Fibroblast of lung (primary cell): ENCODE measurements at regions not wholly inside any gene's neighbourhood (a gene's known extent, or its start where the extent isn't known, plus 50 kb on each side); places are given as distances from the start of the nearest gene placed in this dataset.

Source experiments
- DNase-seq, 2 donors: peaks; one replicate each; pipeline versions ENCODE4 v3.0.0 to v3.0.0-alpha.2; 2010; ENCODE audit warnings: low read depth in 2 of 2
- H2AFZ ChIP-seq: 2 replicates; pipeline ENCODE4 v1.5.1; 2012; ENCODE audit warnings: low read length, control low read depth, inconsistent platforms
- H3K27ac ChIP-seq: 2 replicates; pipeline ENCODE4 v1.5.1; 2011; ENCODE audit warnings: low read length, control low read depth; ENCODE audit not compliant: insufficient read depth
- H3K27me3 ChIP-seq: 2 replicates; pipeline ENCODE4 v1.5.1; 2011; ENCODE audit warnings: mild to moderate bottlenecking, low read length; ENCODE audit not compliant: control insufficient read depth, insufficient read depth
- H3K36me3 ChIP-seq: 2 replicates; pipeline ENCODE4 v1.5.1; 2011; ENCODE audit warnings: low read length; ENCODE audit not compliant: control insufficient read depth, insufficient read depth
- H3K4me1 ChIP-seq: 2 replicates; pipeline ENCODE4 v1.5.1; 2011; ENCODE audit warnings: low read length; ENCODE audit not compliant: control insufficient read depth, insufficient read depth; ENCODE audit errors: extremely low read depth
- H3K4me2 ChIP-seq: 2 replicates; pipeline ENCODE4 v1.5.1; 2011; ENCODE audit warnings: low read length, control low read depth; ENCODE audit not compliant: insufficient read depth; ENCODE audit errors: extremely low read depth
- H3K4me3 ChIP-seq, 4 experiments: fragments of 200-600 bp in 1 of 4; sonication (generic) in 1 of 4; replicated peaks in 1 of 4; 2 replicates each; pipeline ENCODE4 v1.5.1; 2011 to 2016; ENCODE audit warnings: low read length in 4 of 4, low read depth in 3 of 4, mild to moderate bottlenecking in 3 of 4, control low read depth in 2 of 4, inconsistent platforms in 1 of 4, mixed read lengths in 1 of 4; ENCODE audit not compliant: insufficient read depth in 1 of 4; ENCODE audit errors: control extremely low read depth in 1 of 4
- H3K79me2 ChIP-seq: 2 replicates; pipeline ENCODE4 v1.5.1; 2012; ENCODE audit warnings: mild to moderate bottlenecking, low read length, inconsistent platforms; ENCODE audit not compliant: control insufficient read depth, insufficient read depth
- H3K9ac ChIP-seq: 2 replicates; pipeline ENCODE4 v1.5.1; 2011; ENCODE audit warnings: mild to moderate bottlenecking, low read length, control low read depth; ENCODE audit not compliant: insufficient read depth
- H3K9me3 ChIP-seq: 2 replicates; pipeline ENCODE4 v1.5.1; 2012; ENCODE audit warnings: low read depth, low read length; ENCODE audit not compliant: control insufficient read depth, insufficient read depth
- H4K20me1 ChIP-seq: 2 replicates; pipeline ENCODE4 v1.5.1; 2011; ENCODE audit warnings: low read length; ENCODE audit not compliant: control insufficient read depth, insufficient read depth; ENCODE audit errors: extremely low read depth
- CTCF ChIP-seq, 2 donors: IDR thresholded peaks in 1 of 2; conservative IDR thresholded peaks in 1 of 2; 1 replicate in 1 of 2; 2 replicates in 1 of 2; pipeline ENCODE4 v1.5.1; 2011 to 2012; ENCODE audit warnings: low read length in 2 of 2, control low read depth in 1 of 2, inconsistent platforms in 1 of 2, low read depth in 1 of 2, mild to moderate bottlenecking in 1 of 2
- EZH2 ChIP-seq: IDR thresholded peaks from 2 replicates; pipeline ENCODE4 v1.5.1; 2012; ENCODE audit warnings: low read length, control low read depth, mild to moderate bottlenecking; ENCODE audit errors: missing control alignments

- H3K4me2 ChIP-seq: no peak overlapping the region
- H3K27me3 ChIP-seq: peaks cover 4% of the 10 kb centered on the region
- no peak overlapping the region for H3K27ac ChIP-seq
- H2AFZ ChIP-seq: no peak overlapping the region
- H3K4me3 ChIP-seq: no peak overlapping the region
- TF ChIP-seq CTCF (conservative IDR thresholded peaks at IDR 0.05 in 1 of 2, IDR thresholded peaks at IDR 0.05 in 1 of 2; ENCODE audit: low read depth in 1 of 2, low read length in 2 of 2) (no peak), EZH2 (no peak)
- H4K20me1 ChIP-seq: no peaks in the 10 kb centered on the region
- no peaks in the 10 kb centered on the region for H3K4me1 ChIP-seq
- no peaks in the 10 kb centered on the region for H3K9me3 ChIP-seq
- no peaks in the 10 kb centered on the region for H3K36me3 ChIP-seq
- H3K79me2 ChIP-seq: no peaks in the 10 kb centered on the region
- DNase-seq: no peak
- H3K9ac ChIP-seq: no peak overlapping the region
Observed at GRCh38 chr21:43268804-43269186, 100.0 kb downstream of the CRYAA start.

DNA sequence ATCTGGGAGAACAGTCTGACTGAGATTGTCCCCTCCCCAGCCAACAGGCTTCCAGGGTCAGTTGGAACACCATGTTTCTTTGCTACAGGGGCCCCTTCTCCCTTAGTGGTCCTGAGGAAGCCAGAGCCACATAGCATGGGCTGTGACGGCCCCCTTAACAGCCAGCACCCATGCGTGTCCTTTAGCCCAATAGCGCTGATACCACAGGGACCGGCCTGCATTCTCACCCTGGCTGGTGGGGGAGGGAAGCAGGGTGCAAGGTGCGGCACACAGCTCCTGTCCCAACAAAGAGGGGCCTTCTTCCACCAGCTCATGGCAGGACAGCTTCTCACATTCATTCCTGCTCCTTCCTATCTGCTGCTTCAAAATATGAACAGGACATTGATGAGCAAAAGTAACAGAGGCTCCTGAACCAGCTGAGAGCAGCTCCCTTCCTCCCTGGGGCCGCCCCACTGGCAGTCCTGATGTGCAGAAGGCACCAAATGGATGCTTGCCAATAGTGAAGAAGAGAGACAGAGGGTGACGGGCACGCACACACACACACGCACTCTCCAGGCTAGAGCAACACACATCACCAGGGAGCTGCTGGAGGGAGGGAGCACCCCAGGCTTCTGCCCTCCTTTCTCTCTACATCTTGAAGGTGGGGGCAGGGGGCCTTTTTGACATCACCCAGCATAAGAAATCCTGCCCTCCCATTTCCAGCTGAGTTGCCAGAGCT, 99.4 kb downstream of the CRYAA start:
- H4K20me1 ChIP-seq: no peaks in the 10 kb centered on the region
- no peak overlapping the region for H2AFZ ChIP-seq
- H3K4me2 ChIP-seq: no peak overlapping the region
- TF ChIP-seq EZH2: no peak
- no peak for TF ChIP-seq CTCF (conservative IDR thresholded peaks at IDR 0.05 in 1 of 2, IDR thresholded peaks at IDR 0.05 in 1 of 2; ENCODE audit: low read depth in 1 of 2, low read length in 2 of 2)
- H3K79me2 ChIP-seq: no peaks in the 10 kb centered on the region
- no peaks in the 10 kb centered on the region for H3K4me1 ChIP-seq
- H3K27ac ChIP-seq: no peak overlapping the region
- no peaks in the 10 kb centered on the region for H3K36me3 ChIP-seq
- H3K27me3 ChIP-seq: peaks cover 4% of the 10 kb centered on the region
- no peak overlapping the region for H3K9ac ChIP-seq
- DNase-seq: no peak
- no peaks in the 10 kb centered on the region for H3K9me3 ChIP-seq
- no peak overlapping the region for H3K4me3 ChIP-seq

DNA sequence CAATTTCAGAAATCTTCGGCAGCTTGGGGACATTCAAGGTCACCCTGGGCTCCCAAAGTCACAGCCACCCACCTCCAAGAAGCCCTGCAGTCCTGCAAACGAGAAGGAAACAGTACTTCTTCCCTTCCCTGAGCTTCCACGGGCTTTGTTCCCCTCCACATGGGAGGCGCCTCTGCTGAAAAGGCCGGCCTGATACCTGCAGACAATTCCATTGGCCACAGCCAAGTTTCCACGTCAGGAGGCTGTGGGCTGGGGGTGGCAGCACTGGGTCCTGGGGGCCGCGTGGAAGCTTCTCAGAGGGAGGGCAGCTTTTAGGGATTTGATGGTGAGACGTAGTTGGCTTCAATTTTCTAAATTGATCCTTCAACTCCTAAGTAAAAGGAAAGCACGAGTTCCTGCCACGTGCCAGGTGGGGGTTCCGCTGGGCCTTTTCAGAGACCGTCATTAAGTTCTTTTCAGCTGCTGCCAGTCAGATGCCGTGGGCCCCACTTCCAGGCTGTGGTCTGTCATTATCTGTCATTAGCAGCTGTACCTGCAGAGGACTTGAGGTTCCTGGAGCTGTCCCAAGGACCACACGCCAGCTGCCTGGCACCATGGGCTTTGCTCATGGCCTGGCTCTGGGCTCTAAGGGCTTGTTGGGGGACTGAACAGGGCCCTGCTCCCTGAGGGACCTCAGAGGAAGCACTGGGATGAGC, 98.7 kb downstream of the CRYAA start:
- H3K79me2 ChIP-seq: no peaks in the 10 kb centered on the region
- H3K4me3 ChIP-seq: no peak overlapping the region
- no peaks in the 10 kb centered on the region for H3K4me1 ChIP-seq
- DNase-seq: no peak
- H3K4me2 ChIP-seq: no peak overlapping the region
- H3K36me3 ChIP-seq: no peaks in the 10 kb centered on the region
- no peak overlapping the region for H2AFZ ChIP-seq
- no peak overlapping the region for H3K27ac ChIP-seq
- no peaks in the 10 kb centered on the region for H4K20me1 ChIP-seq
- TF ChIP-seq CTCF (conservative IDR thresholded peaks at IDR 0.05 in 1 of 2, IDR thresholded peaks at IDR 0.05 in 1 of 2; ENCODE audit: low read depth in 1 of 2, low read length in 2 of 2) (no peak), EZH2 (no peak)
- H3K9ac ChIP-seq: no peak overlapping the region
- peaks cover under 1% of the 10 kb centered on the region for H3K9me3 ChIP-seq
- peaks cover 4% of the 10 kb centered on the region for H3K27me3 ChIP-seq
